BJ (cell line): ENCODE measurements at regions not wholly inside any gene's neighbourhood (a gene's known extent, or its start where the extent isn't known, plus 50 kb on each side); places are given as distances from the start of the nearest gene placed in this dataset.
"Not testable (repeated sequence)": the region's sequence is repeated elsewhere in the genome, so short reads cannot be mapped to it uniquely, and the experiment has no call there.

Source experiments
- CTCF ChIA-PET: fragments of 350-600 bp; formaldehyde crosslinking; extraction: SDS; loops from one replicate; lab custom pipeline; 2021; ENCODE audit warnings: antibody characterized with exemption, inconsistent platforms; lab: Yijun Ruan, JAX
- POLR2A ChIA-PET: fragments of 300-600 bp; sonication (Branson Sonifier 250); formaldehyde crosslinking; extraction: SDS; loops from one replicate; lab custom pipeline; 2021; ENCODE audit warnings: antibody characterized with exemption; lab: Charles Lee
- DNase-seq: peaks from one replicate; pipeline ENCODE4 v3.0.0-alpha.2; 2011; ENCODE audit warnings: low read depth
- H3K27me3 ChIP-seq: 2 replicates; pipeline ENCODE4 v1.6.0; 2011; ENCODE audit warnings: low read length; ENCODE audit not compliant: control insufficient read depth, insufficient read depth
- H3K36me3 ChIP-seq: 2 replicates; pipeline ENCODE4 v1.5.1; 2011; ENCODE audit warnings: low read length; ENCODE audit not compliant: control insufficient read depth, insufficient read depth
- H3K4me3 ChIP-seq: 2 replicates; pipeline ENCODE4 v1.5.1; 2011; ENCODE audit warnings: low read depth, mild to moderate bottlenecking, control low read depth, low read length
- CTCF ChIP-seq: IDR thresholded peaks from 2 replicates; pipeline ENCODE4 v1.5.1; 2011; ENCODE audit warnings: low read depth, mild to moderate bottlenecking, control low read depth, inconsistent platforms, low read length, moderate library complexity; ENCODE audit not compliant: insufficient read depth

DNA sequence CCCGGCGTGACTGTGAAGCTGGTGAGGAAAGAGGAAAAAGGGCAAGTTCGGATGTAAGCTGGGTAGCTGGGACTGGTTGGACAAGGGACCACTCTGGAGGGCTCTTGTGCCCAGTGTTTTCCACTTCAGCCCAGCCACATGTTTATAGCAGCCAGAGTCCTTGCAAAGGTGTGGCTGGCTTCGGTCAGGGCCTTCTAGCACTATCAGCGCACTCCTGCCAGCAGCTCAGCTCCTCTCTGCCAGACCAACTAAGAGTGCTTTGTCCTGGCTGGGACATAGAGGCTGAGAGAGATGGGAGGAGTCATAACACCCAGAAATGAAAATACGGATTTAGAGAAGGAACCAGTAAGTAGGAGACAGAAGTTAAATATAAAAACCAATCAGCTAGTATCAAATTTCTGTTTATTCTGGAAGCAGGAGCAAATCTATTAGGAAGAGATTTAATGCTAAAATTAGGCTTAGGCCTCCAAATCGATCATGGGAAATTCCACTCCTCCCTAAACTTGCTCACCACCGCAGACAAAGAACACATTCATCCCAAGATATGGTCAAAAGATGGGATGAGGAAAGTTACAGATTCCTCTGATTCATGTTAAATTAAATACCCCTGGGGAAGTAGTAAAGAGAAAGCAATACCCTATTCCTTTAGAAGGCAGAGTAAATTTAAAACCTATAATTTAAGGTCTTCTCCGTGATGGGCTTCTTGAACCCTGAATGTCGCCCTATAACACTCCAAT, 135.0 kb downstream of the RALA start:
- POLR2A ChIA-PET = no interaction called here
- Histone ChIP-seq H3K27me3 (no peaks in the 10 kb centered on the region), H3K4me3 (no peak overlapping the region), H3K36me3 (no peaks in the 10 kb centered on the region)
- no peak for DNase-seq
- CTCF ChIA-PET = no interaction called here
- TF ChIP-seq CTCF = no peak

GRCh38 chr7:39761449-39761848, 138.1 kb downstream of the RALA start:
- Histone ChIP-seq H3K27me3 (no peaks in the 10 kb centered on the region), H3K36me3 (no peaks in the 10 kb centered on the region), H3K4me3 (no peak overlapping the region)
- no peak for DNase-seq
- ChIA-PET POLR2A (interaction anchor here (0.6 kb wide), 1 partner anchor 169 kb away, joined by 17 read pairs; no protein-coding TSS in a partner anchor), CTCF (interaction anchor here (1.8 kb wide), 2 partner anchors 181 kb away, joined by 5 to 6 read pairs; no protein-coding TSS in a partner anchor)
- TF ChIP-seq CTCF = no peak

GRCh38 chr7:39762466-39762865, 139.1 kb downstream of the RALA start:
- CTCF ChIA-PET = interaction anchor here (0.9 to 1.8 kb wide), 2 partner anchors 15 to 182 kb away, joined by 4 to 5 read pairs; no protein-coding TSS in a partner anchor
- POLR2A ChIA-PET, DNase-seq, H3K36me3 ChIP-seq, H3K4me3 ChIP-seq, H3K27me3 ChIP-seq: not testable (repeated sequence)

GRCh38 chr7:39762881-39763280, 139.5 kb downstream of the RALA start:
- DNase-seq, H3K4me3 ChIP-seq, H3K27me3 ChIP-seq, H3K36me3 ChIP-seq, POLR2A ChIA-PET: not testable (repeated sequence)
- CTCF ChIA-PET = interaction anchor here (0.9 to 1.8 kb wide), 2 partner anchors 16 to 183 kb away, joined by 4 to 5 read pairs; no protein-coding TSS in a partner anchor

GRCh38 chr7:39765833-39766232, 142.5 kb downstream of the RALA start:
- H3K27me3 ChIP-seq, POLR2A ChIA-PET, H3K4me3 ChIP-seq, DNase-seq, CTCF ChIA-PET, H3K36me3 ChIP-seq: not testable (repeated sequence)

DNA sequence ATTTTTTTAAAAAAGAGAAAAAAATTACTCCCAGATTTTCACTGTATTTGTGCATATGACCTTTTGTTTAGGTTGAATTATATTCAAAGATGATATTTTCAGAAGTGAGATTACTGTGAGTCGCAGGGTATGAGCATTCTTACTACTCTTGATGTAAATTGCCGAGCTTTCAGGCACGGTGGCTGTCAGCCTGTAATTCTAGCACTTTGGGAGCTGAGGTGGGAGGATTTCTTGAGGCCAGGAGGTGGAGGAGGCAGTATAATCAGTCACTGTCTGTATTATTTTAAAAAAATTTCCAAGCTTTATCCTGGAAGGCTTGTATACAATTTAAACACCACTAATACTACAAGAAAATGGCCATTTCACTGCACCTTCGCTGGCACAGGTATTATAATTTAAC, 145.1 kb downstream of the RALA start:
- H3K27me3 ChIP-seq, H3K36me3 ChIP-seq, DNase-seq, H3K4me3 ChIP-seq, POLR2A ChIA-PET: not testable (repeated sequence)
- CTCF ChIA-PET = interaction anchor here (1.4 kb wide), 1 partner anchor 187 kb away, joined by 3 read pairs; no protein-coding TSS in a partner anchor

- POLR2A ChIA-PET, H3K36me3 ChIP-seq, DNase-seq, CTCF ChIA-PET, H3K27me3 ChIP-seq, H3K4me3 ChIP-seq: not testable (repeated sequence)
These were observed 151.0 kb downstream of the RALA start for GRCh38 chr7:39774341-39774851.

- POLR2A ChIA-PET, H3K4me3 ChIP-seq, H3K36me3 ChIP-seq, CTCF ChIA-PET, DNase-seq, H3K27me3 ChIP-seq: not testable (repeated sequence)
These were observed 158.2 kb downstream of the RALA start for GRCh38 chr7:39781557-39781956.

- CTCF ChIA-PET, H3K4me3 ChIP-seq, H3K36me3 ChIP-seq, POLR2A ChIA-PET, H3K27me3 ChIP-seq, DNase-seq: not testable (repeated sequence)
These were observed 163.1 kb downstream of the RALA start for GRCh38 chr7:39786440-39786839.

- H3K4me3 ChIP-seq, POLR2A ChIA-PET, H3K36me3 ChIP-seq, H3K27me3 ChIP-seq, DNase-seq, CTCF ChIA-PET: not testable (repeated sequence)
These were observed 159.0 kb upstream of the CDK13 start for GRCh38 chr7:39791035-39791434.

- H3K27me3 ChIP-seq, DNase-seq, POLR2A ChIA-PET, CTCF ChIA-PET, H3K36me3 ChIP-seq, H3K4me3 ChIP-seq: not testable (repeated sequence)
These were observed 158.1 kb upstream of the CDK13 start for GRCh38 chr7:39791911-39792310.
